GM18907 (cell line): ENCODE measurements at regions not wholly inside any gene's neighbourhood (a gene's known extent, or its start where the extent isn't known, plus 50 kb on each side); places are given as distances from the start of the nearest gene placed in this dataset.

Source experiments
- ATAC-seq: cut with Tn5 transposase; IDR thresholded peaks from one replicate; pipeline ENCODE4 v1.9.1; 2021; ENCODE audit warnings: mild to moderate bottlenecking, moderate library complexity; ENCODE audit not compliant: unreplicated experiment

- ATAC-seq, result no peak
These were observed 67.5 kb upstream of the IRX6 start for GRCh38 chr16:55256412-55257016.

DNA sequence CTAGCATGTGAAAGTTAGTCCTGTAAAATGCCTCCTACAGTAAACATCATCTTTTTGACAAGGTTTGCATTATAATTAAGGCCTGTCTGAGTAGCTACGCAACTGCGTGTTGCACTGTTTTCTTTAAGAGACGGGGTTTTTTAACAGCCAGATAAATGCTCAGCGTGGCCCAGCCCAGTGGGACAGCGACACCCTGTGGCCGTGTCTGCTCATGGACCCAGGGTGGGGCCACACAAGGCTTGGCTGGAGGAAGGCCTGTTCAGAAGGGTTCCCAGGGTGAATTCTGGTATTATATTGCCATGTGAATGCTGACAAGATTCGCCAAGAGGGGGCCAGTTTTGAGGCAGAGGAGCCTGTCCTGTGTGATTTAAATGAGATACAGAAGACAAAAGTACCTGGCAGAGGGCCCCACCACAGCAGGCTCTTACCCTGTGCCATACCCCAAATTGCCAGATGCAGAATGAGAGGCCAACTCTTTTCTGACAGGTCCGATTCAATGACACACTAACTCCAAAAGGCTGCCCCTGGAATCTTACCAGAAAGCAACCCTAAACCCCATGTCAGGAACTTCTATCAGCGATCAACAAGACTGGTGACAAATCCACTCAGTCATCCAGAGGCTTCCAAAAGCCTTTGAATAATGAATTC is 65.9 kb upstream of the IRX6 start:
- peak; percentile 83 for ATAC-seq

GRCh38 chr16:55261301-55261700 is 62.7 kb upstream of the IRX6 start:
- no peak for ATAC-seq

GRCh38 chr16:55263271-55264250 is 60.4 kb upstream of the IRX6 start:
- no peak for ATAC-seq

DNA sequence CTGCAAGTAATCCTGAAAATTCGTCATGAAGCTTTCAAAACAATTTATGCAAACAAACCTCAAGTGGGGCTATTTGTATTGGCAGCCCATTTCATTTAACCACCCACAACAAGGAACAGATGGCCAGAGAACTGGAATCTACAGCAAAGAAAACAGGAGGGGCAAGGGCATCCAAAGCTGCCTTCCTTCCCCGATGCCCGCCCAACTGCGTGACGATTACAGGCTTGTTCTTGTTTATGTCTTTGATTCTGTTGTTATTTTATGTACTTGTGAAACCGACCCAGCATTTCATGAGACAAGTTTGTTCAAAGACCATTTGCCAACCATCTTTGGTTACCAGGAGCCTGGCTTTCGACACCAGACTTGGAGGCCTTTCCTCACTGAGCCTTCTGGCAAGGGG is 59.1 kb upstream of the IRX6 start:
- ATAC-seq, result no peak

DNA sequence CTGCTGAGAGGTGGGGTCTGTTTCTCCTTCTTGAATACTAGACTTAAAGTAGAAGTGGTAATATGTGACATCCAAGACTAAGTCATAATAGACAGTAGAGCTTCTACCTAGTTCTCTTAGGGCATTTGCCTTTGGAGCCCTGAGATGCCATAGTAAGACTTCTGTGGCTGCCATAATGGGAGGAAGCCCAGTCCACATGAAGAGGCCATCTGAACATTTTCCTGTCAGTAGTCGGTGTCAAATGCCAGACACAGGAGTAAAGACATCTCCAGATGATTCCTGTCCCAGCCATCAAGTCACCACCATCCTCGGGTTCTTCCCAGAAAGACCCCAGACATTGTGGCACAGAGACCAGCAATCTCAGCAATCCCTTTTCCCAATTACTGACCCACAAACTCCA is 58.1 kb upstream of the IRX6 start:
- no peak for ATAC-seq

- ATAC-seq, result no peak
These were observed 52.0 kb upstream of the IRX6 start for GRCh38 chr16:55271945-55272513.

DNA sequence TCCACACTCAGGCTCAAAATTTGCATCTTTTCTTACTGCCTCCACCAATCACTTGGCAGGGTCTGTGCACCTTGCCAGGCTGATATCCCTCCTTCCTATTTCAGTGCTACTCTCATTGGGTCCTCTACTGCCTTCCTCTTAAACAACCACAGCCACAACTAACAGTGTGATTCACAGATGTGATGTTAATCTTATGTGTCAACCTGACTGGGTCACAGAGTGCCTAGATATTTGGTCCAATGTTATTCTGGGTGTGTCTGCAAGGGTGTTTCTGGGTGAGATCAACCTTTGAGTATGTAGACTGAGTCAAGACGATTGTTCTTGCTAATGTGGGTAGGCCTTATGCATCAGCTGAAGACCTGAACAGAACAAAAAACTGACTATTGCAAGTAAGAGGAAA is 51.3 kb upstream of the IRX6 start:
- no peak for ATAC-seq

DNA sequence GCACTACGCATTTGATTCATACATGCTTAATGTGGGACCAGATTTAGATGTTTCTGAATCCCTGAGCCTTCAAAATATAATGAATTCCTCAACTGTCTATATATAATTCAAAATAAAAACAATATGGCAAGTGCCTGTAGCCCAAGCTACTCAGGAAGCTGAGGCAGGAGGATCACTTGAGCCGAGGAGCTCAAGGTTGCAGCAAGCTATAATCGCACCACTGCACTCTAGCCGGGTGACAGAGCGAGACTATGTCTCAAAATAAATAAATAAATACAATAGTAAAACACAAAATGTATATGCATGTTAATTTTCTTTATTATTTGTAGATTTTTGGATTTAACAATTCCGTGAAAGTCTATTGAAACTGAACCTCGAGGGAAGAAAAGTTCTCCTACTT is 50.6 kb upstream of the IRX6 start:
- no peak for ATAC-seq

GRCh38 chr16:55273959-55274358 is 50.0 kb upstream of the IRX6 start:
- no peak for ATAC-seq
